Myocyte (in vitro differentiated cells): ENCODE measurements at regions not wholly inside any gene's neighbourhood (a gene's known extent, or its start where the extent isn't known, plus 50 kb on each side); places are given as distances from the start of the nearest gene placed in this dataset.
"Not testable (repeated sequence)": the region's sequence is repeated elsewhere in the genome, so short reads cannot be mapped to it uniquely, and the experiment has no call there.

Source experiments
- DNase-seq: peaks from one replicate; pipeline ENCODE4 v3.0.0-alpha.2; 2012; ENCODE audit warnings: low read depth

DNA sequence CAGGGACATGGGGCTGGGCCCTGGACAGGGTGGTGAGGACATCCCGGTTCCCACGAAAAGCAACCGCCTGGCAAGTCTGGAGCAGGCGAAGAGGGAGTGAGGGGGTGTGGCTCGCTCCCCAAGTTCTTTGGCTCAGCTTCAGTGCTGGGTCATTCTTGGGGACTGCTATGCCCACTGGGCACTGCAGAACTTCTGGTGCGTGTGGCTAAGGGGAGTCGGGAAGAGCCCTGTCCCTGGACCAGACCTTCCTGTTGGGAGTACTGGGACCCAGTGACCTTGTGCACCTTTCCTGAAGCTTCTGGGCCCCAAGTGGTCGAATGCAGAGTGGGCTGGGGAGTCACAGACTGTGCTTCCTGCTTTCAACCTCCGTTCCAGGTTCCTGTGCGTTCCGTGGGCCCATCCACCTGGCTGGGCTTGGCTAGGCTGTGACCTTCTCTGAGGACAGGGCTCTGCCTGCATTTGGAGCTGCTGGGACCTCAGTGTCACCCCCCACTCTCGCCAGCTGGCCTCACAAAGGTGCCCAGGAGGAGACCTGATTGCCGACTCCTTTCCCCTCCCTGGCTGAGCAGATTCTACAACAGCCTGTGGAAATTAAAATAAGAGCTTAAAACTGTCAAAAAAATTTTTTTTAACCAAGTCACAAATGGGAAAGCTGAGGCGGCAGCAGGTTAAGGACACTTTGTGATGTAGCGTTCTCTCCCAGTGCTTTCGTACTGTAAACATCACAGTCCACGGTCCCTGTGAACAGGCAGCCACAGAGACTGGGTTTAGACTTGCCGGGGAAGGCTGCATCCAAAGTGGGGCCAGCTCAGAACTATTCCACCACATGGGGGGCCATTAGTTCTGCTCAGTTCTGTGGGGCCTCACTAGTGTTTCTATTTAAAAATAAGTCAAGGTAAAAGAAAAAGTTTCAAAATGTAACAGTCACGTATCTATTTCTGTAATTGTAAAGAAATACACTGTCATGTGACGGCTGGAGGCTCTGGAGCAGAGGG lies 63.8 kb upstream of the WNT7B start:
- peak; percentile 76 for DNase-seq

GRCh38 chr22:46041642-46042041 lies 64.7 kb upstream of the WNT7B start:
- no peak for DNase-seq

DNA sequence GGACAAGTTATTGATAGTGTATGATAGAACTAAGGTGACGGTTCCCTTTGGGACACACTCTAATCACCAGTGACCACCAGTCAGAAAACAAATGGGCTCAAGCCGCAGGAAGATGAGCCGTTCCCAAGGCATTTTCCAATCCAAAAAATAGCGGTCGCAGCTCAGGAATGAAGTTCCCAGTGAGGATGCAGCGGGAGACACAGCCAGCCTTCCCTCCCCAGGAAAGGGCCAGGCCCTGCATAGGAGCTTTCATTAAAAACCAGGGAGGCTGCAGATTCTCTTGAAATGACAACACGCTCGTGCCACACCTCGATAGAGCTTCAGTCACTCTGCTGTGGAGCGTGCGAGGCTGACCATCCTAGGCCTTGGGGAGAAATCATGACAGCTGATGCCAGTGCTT lies 65.8 kb upstream of the WNT7B start:
- peak; percentile 81 for DNase-seq

DNA sequence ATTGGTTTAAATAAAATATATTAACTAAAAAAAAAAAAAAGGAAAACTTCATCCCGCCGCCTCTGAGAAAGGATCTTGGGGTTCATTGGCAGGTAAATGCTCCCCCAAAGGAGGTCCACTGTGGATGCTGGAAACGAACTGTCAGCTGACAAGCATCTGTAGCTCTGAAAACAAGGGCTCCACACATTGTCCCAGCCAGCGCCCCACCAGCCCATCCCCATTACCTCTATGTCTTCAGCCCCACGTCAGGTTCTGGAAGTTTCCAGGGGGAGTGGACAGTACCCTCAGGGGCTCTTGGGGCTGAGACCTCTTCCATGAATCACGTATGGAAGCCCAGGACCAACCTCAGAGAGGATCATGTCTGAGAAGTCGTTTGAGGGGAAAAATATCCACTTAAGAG lies 66.4 kb upstream of the WNT7B start:
- DNase-seq, result peak; percentile 28

- DNase-seq, result peak; percentile 70
These were observed 67.1 kb upstream of the WNT7B start for GRCh38 chr22:46043816-46044620.

- DNase-seq, result peak; percentile 57
These were observed 67.9 kb upstream of the WNT7B start for GRCh38 chr22:46044621-46045458.

- DNase-seq, result peak; percentile 65
These were observed 68.7 kb upstream of the WNT7B start for GRCh38 chr22:46045459-46046298.

- DNase-seq, result no peak
These were observed 69.3 kb upstream of the WNT7B start for GRCh38 chr22:46046299-46046685.

DNA sequence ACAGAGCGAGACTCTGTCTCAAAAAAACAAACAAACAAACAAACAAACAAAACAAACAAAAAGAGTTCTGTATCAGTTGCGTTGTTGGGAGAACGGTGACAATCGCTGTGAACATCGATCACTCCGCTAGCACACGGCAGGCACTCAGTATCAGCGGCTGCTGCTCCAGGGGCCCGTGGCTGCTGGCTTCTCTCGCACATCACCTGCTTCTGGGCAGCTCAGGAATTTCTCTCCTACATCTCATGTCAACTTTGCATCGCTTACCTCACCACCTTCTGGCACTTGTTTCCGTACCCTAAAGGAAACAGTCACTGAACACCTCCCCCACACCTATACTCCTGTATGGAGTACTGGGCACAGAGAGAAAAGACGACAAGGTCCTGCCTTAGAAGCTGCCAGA lies 70.3 kb upstream of the WNT7B start:
- no peak for DNase-seq

DNA sequence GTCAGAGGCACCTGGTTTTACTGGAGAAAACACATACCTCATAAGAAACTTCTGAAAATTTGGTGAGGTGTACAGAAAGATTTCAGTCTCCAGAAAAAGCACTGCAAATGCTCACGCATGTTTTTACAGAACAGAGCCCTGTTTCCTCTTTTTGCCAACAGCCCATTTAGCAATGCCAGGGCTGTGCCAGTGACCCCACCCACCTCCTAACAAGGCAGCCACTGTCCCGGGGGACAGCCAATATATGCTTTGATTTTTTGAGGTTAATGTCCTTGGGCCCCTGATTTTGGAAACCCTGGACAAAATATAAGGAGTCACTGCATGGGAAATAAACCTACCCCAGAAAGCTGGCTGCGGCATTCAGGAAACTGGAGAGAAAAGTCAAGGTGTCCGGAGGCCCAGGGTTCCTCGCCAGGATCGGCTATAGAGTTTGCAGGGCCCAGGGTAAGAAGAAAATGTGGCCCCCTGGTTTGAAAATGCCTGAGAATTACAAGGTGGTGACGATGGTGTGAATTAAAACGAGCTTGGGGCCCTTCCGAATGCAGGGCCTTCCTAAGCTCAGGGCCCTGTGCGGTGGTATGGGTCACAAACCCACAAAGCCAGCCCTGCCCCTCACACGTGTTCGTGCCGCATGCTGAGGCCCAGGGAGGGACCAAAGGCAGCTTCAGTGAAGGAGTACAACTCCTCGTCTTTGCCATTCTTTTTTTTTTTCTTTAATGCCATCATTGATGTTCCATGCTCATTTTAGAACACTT lies 71.1 kb upstream of the WNT7B start:
- peak; percentile 45 for DNase-seq

GRCh38 chr22:46048661-46049060 lies 71.7 kb upstream of the WNT7B start:
- not testable (repeated sequence) for DNase-seq

DNA sequence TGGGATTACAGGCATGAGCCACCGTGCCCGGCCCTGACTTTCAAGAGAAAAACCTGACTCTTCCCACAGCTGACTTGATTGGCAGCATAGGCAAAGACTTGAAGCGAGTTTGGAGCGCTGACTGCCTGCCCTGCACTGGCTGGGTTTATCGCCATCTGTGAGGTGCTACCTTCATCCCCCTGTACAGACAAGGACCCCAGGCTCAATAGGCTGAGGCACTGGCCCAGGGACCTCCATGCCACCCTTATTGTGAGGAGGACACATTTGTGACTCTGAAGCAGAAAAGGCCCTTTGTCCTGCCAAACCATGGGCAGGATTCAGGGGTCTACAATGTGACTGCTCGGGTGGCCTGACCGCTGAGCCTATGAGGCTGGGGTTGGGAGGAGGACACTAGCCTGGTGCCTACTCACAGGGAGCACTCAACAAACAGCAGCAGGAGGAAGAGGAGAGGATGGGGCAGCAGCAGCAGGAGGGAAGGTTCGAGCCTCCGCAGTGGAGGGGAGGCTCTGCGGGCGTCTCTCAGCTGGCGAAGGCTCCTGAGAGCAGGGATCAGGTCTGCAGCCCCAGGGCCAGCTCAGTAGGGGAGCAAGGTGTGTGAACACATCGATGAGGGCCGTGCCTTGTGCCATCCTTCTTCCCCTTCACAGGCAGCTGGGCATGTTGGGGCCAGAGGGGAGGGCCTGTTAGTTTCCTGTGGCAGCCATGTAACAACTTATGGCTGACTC lies 72.9 kb upstream of the WNT7B start:
- DNase-seq, result no peak

GRCh38 chr22:46050451-46050845 lies 73.5 kb upstream of the WNT7B start:
- DNase-seq, result no peak

GRCh38 chr22:46050916-46051614 lies 74.1 kb upstream of the WNT7B start:
- DNase-seq, result peak; percentile 71

GRCh38 chr22:46051646-46052045 lies 74.7 kb upstream of the WNT7B start:
- DNase-seq, result no peak

DNA sequence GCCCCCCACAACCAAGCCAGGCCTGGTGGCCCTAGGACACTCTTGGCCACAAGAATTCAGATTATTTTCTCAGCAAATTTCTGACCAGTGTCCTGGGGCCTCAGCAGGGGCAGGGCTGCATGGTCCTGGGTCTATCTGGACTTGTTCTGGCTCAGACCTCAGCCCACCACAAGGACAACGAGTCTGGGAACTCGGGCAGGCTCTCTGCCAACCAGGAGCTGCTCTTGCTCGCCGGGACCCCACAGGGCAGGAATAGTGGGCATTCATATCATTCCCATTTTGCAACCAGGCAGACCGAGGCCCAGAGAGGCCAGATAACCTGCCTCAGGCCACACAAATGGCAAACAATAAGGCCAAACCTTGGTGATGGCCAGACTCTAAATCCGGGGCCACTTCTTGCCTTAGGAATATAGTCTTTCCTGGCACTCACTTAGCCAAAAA lies 75.4 kb upstream of the WNT7B start:
- DNase-seq, result peak; percentile 83

DNA sequence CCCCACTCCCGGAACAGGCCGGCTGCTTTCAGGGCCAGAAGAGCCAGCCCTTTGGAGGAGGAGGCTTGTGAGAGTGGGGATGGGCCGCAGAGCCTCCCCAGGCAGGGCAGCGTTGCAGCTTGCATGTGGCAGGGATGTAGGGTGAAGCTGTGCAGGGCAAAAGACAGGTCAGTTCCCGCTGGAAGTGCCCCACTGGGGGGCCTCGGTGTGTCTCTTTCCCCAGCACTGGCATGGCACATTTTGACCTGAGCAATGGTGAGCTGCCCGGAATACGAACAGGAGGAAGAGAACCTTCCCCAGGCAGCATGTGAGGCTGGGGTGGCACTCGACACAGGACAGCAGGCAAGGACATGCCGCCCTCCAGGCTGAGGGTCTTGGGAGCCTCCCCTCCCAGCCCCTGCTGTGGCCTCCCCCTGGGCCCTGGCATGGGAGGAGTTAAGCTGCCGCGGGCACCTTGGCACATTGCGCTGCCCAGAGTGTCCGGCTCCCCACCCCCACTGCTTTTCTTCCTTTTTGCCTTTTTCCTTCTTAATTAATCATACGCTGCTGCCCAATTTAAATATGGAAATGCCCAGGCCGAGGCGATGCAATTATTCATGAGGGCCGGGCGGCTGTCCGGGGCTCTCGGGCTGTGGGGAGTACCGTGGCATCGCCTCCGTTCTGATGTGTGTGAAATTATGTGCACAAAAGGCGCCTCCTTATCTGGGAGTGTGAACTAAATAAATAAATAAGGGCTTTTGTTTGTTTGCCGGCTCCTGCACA lies 76.0 kb upstream of the WNT7B start:
- DNase-seq, result peak; percentile 62
